MG63 (cell line): ENCODE measurements at regions not wholly inside any gene's neighbourhood (a gene's known extent, or its start where the extent isn't known, plus 50 kb on each side); places are given as distances from the start of the nearest gene placed in this dataset.
"Not testable (repeated sequence)": the region's sequence is repeated elsewhere in the genome, so short reads cannot be mapped to it uniquely, and the experiment has no call there.

Experiments
- DNase-seq: peaks from one replicate; pipeline ENCODE4 v3.0.0-alpha.2; 2020
- H3K27me3 ChIP-seq: fragments of 250-450 bp; sonication (Bioruptor Pico); 2 replicates; pipeline ENCODE4 v1.5.1; 2020; ENCODE audit warnings: mild to moderate bottlenecking, moderate library complexity
- H3K36me3 ChIP-seq: fragments of 250-450 bp; sonication (Bioruptor Pico); 2 replicates; pipeline ENCODE4 v1.5.1; 2020; ENCODE audit warnings: mild to moderate bottlenecking, moderate library complexity
- H3K4me3 ChIP-seq: fragments of 250-450 bp; sonication (Bioruptor Pico); 2 replicates; pipeline ENCODE4 v1.5.1; 2020; ENCODE audit warnings: mild to moderate bottlenecking, moderate library complexity
- H3K9me3 ChIP-seq: fragments of 250-450 bp; sonication (Bioruptor Pico); 2 replicates; pipeline ENCODE4 v1.5.1; 2020; ENCODE audit warnings: mild to moderate bottlenecking, moderate library complexity

DNA sequence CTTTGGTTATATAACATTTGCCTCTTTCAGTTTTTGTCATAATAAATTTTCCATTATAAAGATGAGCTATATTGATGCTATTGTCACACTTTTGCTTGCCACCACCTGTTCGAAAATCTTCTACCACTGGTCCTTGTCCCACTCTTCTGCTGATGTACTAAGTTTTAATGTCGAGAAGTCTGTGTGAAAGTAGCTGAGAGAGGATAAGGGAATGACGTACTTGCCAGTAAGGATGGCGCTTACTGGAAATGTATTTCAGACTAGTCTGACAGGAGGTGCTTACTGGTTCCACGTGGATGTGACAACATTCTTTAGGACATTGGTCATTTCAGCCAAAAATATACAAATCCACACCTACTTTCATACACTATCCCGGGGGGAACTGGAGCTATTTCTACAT lies 132.7 kb upstream of the NR3C2 start:
- H3K27me3 ChIP-seq: no peaks in the 10 kb centered on the region
- no peaks in the 10 kb centered on the region for H3K9me3 ChIP-seq
- no peaks in the 10 kb centered on the region for H3K36me3 ChIP-seq
- H3K4me3 ChIP-seq: no peak overlapping the region
- DNase-seq: no peak

DNA sequence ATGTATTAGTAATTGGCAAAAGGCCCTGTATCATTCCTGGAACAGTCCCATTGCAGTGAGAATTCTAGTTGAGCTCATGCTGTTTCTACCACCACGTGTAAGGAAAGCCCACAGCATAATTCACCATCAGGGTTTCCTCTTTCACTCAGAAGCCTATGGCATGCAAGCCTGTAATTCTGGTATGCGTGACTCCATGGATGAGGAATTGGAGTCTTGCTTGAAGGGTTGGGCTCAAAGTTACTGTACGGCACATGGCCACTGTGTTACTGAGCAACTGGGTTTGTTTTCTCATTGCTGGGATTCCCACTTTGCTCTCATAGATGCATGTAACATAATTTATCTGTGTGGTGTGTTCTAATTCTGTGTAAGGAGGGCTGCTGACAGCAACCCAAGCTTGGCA lies 132.3 kb upstream of the NR3C2 start:
- Histone ChIP-seq H3K36me3 (no peaks in the 10 kb centered on the region), H3K9me3 (no peaks in the 10 kb centered on the region), H3K27me3 (no peaks in the 10 kb centered on the region), H3K4me3 (no peak overlapping the region)
- DNase-seq: no peak

DNA sequence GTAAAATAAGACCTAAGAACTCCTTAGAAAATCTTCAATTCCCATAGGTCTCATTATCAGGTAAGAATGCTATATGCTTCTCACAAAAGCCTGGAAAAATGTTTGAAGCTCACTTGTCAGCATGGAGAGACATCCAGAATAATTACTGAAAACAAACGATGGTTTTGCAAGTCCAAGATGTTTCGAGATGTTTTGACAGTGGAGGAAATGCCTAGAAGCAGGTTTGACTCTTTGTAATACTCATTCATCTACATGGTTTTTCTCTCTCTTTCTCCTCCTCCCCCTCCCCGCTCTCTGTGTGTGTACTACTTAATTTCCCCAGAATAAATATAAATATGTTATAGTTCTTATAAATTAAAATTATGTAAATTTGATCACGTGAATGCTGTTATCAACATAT lies 131.9 kb upstream of the NR3C2 start:
- Histone ChIP-seq H3K27me3 (no peaks in the 10 kb centered on the region), H3K9me3 (no peaks in the 10 kb centered on the region), H3K4me3 (no peak overlapping the region), H3K36me3 (no peaks in the 10 kb centered on the region)
- no peak for DNase-seq

DNA sequence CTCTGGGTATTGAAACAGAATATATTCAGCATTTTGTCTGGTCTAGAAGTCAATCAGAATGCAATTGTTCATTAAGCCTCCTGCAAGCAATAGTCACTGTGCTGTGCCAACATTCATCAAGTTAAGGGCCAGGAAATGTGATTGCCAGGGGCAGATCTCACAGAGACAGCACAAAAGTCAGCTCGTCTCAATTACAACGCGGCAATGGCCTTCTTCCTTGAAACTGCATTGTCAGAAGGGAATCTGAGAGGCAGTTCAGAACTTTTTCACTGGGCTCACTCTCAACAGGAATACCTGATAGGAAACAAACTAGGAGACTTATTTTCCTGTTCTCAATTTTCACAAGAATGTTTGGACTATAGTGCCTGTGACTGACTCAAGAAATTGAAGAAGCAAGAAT lies 131.1 kb upstream of the NR3C2 start:
- Histone ChIP-seq H3K4me3 (no peak overlapping the region), H3K36me3 (no peaks in the 10 kb centered on the region), H3K27me3 (no peaks in the 10 kb centered on the region), H3K9me3 (no peaks in the 10 kb centered on the region)
- DNase-seq: no peak

- no peaks in the 10 kb centered on the region for H3K9me3 ChIP-seq
- no peaks in the 10 kb centered on the region for H3K27me3 ChIP-seq
- no peak for DNase-seq
- H3K36me3 ChIP-seq: no peaks in the 10 kb centered on the region
- H3K4me3 ChIP-seq: no peak overlapping the region
Measured at GRCh38 chr4:148565801-148566200, 123.6 kb upstream of the NR3C2 start.

DNA sequence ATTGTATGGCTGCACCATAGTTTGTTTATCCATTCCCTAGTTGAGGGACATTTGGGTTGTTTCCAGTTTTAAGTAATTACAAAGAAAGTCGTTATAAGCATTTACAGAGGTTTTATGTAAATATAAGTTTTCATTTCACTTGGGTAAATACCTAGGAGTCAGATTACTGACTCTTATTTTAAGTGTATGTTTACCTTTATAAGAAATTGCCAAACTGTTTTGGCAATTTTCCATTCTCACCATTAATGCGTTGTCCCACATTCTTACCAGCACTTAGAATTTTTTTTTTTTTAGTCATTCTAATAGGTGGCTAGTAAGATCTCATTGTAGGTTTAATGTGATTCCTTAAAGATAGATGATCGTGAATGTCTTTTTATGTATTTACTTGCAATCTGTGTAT lies 121.5 kb upstream of the NR3C2 start:
- no peak overlapping the region for H3K4me3 ChIP-seq

DNA sequence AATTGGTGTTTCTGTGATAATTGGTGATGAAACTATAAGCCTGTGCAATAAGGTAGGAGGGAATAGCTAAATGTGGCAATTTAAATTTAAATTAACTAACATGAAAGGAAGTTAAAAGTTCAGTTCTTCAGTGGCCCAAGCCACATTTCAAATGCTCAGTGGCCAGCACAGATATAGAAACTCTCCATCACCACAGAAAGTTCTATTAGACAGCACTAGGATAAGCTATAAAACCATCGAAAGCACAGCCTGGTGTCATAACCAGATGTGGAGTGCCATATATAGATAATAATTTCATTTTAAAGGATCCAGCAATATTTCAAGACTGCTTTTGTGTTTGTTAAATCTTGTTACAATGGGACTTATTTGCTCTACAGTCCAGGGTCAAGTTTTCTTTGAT lies 119.3 kb upstream of the NR3C2 start:
- no peaks in the 10 kb centered on the region for H3K9me3 ChIP-seq
- H3K4me3 ChIP-seq: no peak overlapping the region
- H3K27me3 ChIP-seq: no peaks in the 10 kb centered on the region
- H3K36me3 ChIP-seq: no peaks in the 10 kb centered on the region
- no peak for DNase-seq

More for the DNA sequence above, 121.5 kb upstream of the NR3C2 start:
- no peaks in the 10 kb centered on the region for H3K9me3 ChIP-seq
- H3K27me3 ChIP-seq: no peaks in the 10 kb centered on the region
- no peaks in the 10 kb centered on the region for H3K36me3 ChIP-seq
- DNase-seq: no peak

GRCh38 chr4:148557793-148558192 lies 115.6 kb upstream of the NR3C2 start:
- no peak for DNase-seq
- Histone ChIP-seq H3K4me3 (no peak overlapping the region), H3K9me3 (no peaks in the 10 kb centered on the region), H3K27me3 (no peaks in the 10 kb centered on the region), H3K36me3 (no peaks in the 10 kb centered on the region)

GRCh38 chr4:148550788-148551187 lies 108.6 kb upstream of the NR3C2 start:
- H3K27me3 ChIP-seq: no peaks in the 10 kb centered on the region
- H3K9me3 ChIP-seq: no peaks in the 10 kb centered on the region
- no peak for DNase-seq
- H3K4me3 ChIP-seq: no peak overlapping the region
- no peaks in the 10 kb centered on the region for H3K36me3 ChIP-seq

GRCh38 chr4:148542922-148543623 lies 100.9 kb upstream of the NR3C2 start:
- no peaks in the 10 kb centered on the region for H3K27me3 ChIP-seq
- DNase-seq: no peak
- no peak overlapping the region for H3K4me3 ChIP-seq
- no peaks in the 10 kb centered on the region for H3K9me3 ChIP-seq
- H3K36me3 ChIP-seq: no peaks in the 10 kb centered on the region

- Histone ChIP-seq H3K36me3 (no peaks in the 10 kb centered on the region), H3K9me3 (no peaks in the 10 kb centered on the region), H3K4me3 (no peak overlapping the region), H3K27me3 (no peaks in the 10 kb centered on the region)
- DNase-seq: no peak
Measured at GRCh38 chr4:148540622-148541326, 98.6 kb upstream of the NR3C2 start.

DNA sequence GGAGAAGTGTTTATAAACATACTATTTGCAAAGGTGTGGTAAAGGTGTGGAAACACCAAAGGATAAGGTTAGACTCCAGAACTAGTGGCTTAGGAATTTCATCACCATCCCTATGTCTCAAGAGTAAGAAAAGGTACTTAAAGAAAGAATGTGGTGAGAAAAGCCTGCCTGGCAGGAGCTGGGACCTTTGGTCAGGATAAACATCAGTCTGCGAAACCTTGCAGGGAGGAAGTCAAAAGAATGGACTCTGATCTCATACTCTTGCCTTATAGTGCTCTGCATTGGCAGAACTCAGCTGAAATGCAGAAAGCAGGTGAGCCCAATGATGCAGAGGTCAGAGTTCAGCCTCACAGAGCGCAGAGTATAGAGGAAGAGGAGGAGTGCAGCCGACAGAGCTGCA lies 97.2 kb upstream of the NR3C2 start:
- Histone ChIP-seq H3K36me3 (no peaks in the 10 kb centered on the region), H3K27me3 (no peaks in the 10 kb centered on the region), H3K4me3 (no peak overlapping the region), H3K9me3 (no peaks in the 10 kb centered on the region)
- no peak for DNase-seq

DNA sequence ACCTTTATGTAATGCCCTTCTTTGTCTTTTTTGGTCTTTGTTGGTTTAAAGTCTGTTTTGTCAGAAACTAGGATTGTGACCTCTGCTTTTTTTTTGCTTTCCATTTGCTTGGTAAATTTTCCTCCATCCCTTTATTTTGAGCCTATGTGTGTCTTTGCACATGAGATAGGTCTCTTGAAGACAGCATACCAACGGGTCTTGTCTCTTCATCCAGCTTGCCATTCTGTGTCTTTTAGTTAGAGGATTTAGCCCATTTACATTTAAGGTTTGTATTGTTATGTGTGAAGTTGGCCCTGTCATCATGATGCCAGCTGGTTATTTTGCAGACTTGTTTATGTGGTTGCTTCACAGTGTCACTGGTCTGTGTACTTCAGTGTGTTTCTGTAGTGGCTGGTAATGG lies 91.6 kb upstream of the NR3C2 start:
- H3K27me3 ChIP-seq, H3K9me3 ChIP-seq, DNase-seq, H3K36me3 ChIP-seq, H3K4me3 ChIP-seq: not testable (repeated sequence)

DNA sequence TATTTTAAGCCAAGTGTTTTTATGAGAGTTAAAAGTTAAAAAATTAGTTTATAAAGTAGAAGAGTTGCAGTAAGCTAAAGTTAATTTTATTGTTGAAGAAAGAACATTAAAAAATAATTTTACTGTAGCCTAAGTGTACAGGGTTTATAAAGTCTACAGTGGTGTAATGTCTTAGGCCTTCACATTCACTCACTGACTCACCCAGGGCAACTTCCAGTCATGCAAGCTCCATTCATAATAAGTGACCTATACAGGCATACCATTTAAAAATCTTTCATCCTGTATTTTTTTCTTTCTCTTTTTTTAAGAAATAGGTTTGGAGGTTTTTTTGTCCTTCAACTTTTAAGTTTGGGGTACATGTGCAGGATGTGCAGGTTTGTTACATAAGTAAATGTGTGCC lies 87.9 kb upstream of the NR3C2 start:
- DNase-seq: no peak
- no peaks in the 10 kb centered on the region for H3K36me3 ChIP-seq
- H3K4me3 ChIP-seq: no peak overlapping the region
- H3K27me3 ChIP-seq: no peaks in the 10 kb centered on the region
- H3K9me3 ChIP-seq: no peaks in the 10 kb centered on the region; the same call in 1 of the 2 replicates

- H3K36me3 ChIP-seq: no peaks in the 10 kb centered on the region
- H3K9me3 ChIP-seq: no peaks in the 10 kb centered on the region
- DNase-seq: no peak
- H3K4me3 ChIP-seq: no peak overlapping the region
- H3K27me3 ChIP-seq: no peaks in the 10 kb centered on the region
Measured at GRCh38 chr4:148527571-148527970, 85.4 kb upstream of the NR3C2 start.

DNA sequence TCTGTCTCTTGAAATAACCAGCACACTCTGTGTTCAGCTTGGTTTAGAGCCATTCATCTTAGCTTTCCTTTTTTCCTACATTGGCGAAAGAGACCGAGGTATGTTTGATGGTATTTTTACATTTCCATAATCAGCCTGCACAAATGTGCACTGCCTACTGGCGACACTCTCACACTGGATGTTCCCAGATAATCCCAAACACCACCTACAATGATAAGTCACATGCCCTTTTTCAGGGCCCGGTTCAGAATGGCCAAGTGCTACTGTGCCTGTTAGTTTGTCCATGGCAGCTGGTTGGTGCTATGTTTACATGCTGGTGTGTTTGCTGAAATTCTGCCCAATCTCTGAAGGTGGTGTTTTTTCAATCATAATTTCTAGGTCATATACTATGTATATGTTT lies 80.8 kb upstream of the NR3C2 start:
- no peak overlapping the region for H3K4me3 ChIP-seq
- DNase-seq: no peak
- H3K36me3 ChIP-seq: no peaks in the 10 kb centered on the region
- H3K9me3 ChIP-seq: no peaks in the 10 kb centered on the region
- H3K27me3 ChIP-seq: no peaks in the 10 kb centered on the region

- no peaks in the 10 kb centered on the region for H3K27me3 ChIP-seq
- H3K36me3 ChIP-seq: no peaks in the 10 kb centered on the region
- no peaks in the 10 kb centered on the region for H3K9me3 ChIP-seq
- no peak overlapping the region for H3K4me3 ChIP-seq
- DNase-seq: no peak
Measured at GRCh38 chr4:148515248-148515647, 73.0 kb upstream of the NR3C2 start.

DNA sequence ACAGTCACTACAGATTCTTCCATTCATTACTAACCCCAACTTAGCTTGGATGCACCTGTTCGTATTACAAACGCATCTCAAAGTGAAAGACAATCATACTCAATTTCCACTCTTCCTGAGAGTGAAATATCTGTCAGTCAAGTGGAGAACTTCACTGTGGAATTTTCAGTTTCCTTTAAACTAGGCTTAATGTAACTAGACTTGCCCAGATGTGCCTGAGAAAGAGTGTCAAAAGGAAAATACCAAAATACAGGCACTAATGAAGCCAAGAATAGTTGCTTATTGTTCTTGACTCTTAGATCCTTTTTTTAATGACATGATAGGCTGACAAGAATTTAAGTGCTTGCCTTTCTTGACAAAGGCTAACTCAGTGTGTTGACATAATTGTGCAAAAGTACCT lies 72.4 kb upstream of the NR3C2 start:
- H3K9me3 ChIP-seq: no peaks in the 10 kb centered on the region
- DNase-seq: no peak

More for the DNA sequence above, 72.4 kb upstream of the NR3C2 start:
- H3K36me3 ChIP-seq: no peaks in the 10 kb centered on the region
- H3K27me3 ChIP-seq: no peaks in the 10 kb centered on the region
- no peak overlapping the region for H3K4me3 ChIP-seq
